H9 (cell line): ENCODE measurements at regions not wholly inside any gene's neighbourhood (a gene's known extent, or its start where the extent isn't known, plus 50 kb on each side); places are given as distances from the start of the nearest gene placed in this dataset.

Experiments
- DNase-seq: peaks from one replicate; pipeline ENCODE4 v3.0.0-alpha.2; 2017
- H2AFZ ChIP-seq: one replicate; pipeline ENCODE4 v1.6.1; 2013; ENCODE audit warnings: mild to moderate bottlenecking, low read length, control low read depth, moderate library complexity
- H2AK5ac ChIP-seq: 2 replicates; pipeline ENCODE4 v1.6.1; 2013; ENCODE audit warnings: low read length, control low read depth, mixed read lengths; ENCODE audit not compliant: insufficient read length
- H2BK120ac ChIP-seq: one replicate; pipeline ENCODE4 v1.6.1; 2013; ENCODE audit warnings: low read depth, mild to moderate bottlenecking, low read length, control low read depth, inconsistent platforms; ENCODE audit not compliant: poor library complexity, severe bottlenecking
- H2BK12ac ChIP-seq: 2 replicates; pipeline ENCODE4 v1.6.1; 2013; ENCODE audit warnings: low read length, control low read depth, mixed read lengths, low read depth; ENCODE audit not compliant: insufficient read length
- H2BK15ac ChIP-seq: 2 replicates; pipeline ENCODE4 v1.6.1; 2013; ENCODE audit warnings: low read depth, low read length, control low read depth
- H2BK20ac ChIP-seq: one replicate; pipeline ENCODE4 v1.6.1; 2013; ENCODE audit warnings: low read depth, mild to moderate bottlenecking, low read length, control low read depth, inconsistent platforms; ENCODE audit not compliant: poor library complexity, severe bottlenecking
- H2BK5ac ChIP-seq: 2 replicates; pipeline ENCODE4 v1.6.1; 2013; ENCODE audit warnings: low read length, control low read depth, mixed read lengths; ENCODE audit not compliant: insufficient read length
- H3K14ac ChIP-seq: 2 replicates; pipeline ENCODE4 v1.6.1; 2013; ENCODE audit warnings: low read length, control low read depth; ENCODE audit not compliant: insufficient read depth
- H3K18ac ChIP-seq: 2 replicates; pipeline ENCODE4 v1.6.1; 2013; ENCODE audit warnings: low read depth, mild to moderate bottlenecking, mixed read lengths, low read length, control low read depth; ENCODE audit not compliant: insufficient read length
- H3K23ac ChIP-seq: 2 replicates; pipeline ENCODE4 v1.6.1; 2013; ENCODE audit warnings: low read length, control low read depth, mixed read lengths, low read depth; ENCODE audit not compliant: insufficient read length
- H3K23me2 ChIP-seq: 2 replicates; pipeline ENCODE4 v1.6.1; 2013; ENCODE audit warnings: low read depth, mild to moderate bottlenecking, mixed read lengths, low read length, control low read depth; ENCODE audit not compliant: insufficient read length, poor library complexity, severe bottlenecking
- H3K27ac ChIP-seq: 2 replicates; pipeline ENCODE4 v1.5.1; 2013; ENCODE audit warnings: low read length, control low read depth, mixed read lengths, low read depth; ENCODE audit not compliant: insufficient read length
- H3K27me3 ChIP-seq: 2 replicates; pipeline ENCODE4 v1.6.1; 2013; ENCODE audit warnings: low read length, control low read depth, inconsistent platforms; ENCODE audit not compliant: insufficient read depth
- H3K4ac ChIP-seq: 2 replicates; pipeline ENCODE4 v1.6.1; 2013; ENCODE audit warnings: low read depth, mild to moderate bottlenecking, control low read depth, inconsistent platforms, low read length, moderate library complexity
- H3K4me1 ChIP-seq: 2 replicates; pipeline ENCODE4 v1.6.1; 2013; ENCODE audit warnings: low read length, control low read depth, inconsistent platforms; ENCODE audit not compliant: insufficient read depth
- H3K4me2 ChIP-seq: 2 replicates; pipeline ENCODE4 v1.6.1; 2013; ENCODE audit warnings: low read length, control low read depth, mixed read lengths; ENCODE audit not compliant: insufficient read length, insufficient read depth
- H3K56ac ChIP-seq: 2 replicates; pipeline ENCODE4 v1.6.1; 2013; ENCODE audit warnings: low read depth, mild to moderate bottlenecking, mixed read lengths, low read length, control low read depth; ENCODE audit not compliant: insufficient read length
- H3K79me1 ChIP-seq: 2 replicates; pipeline ENCODE4 v1.6.1; 2013; ENCODE audit warnings: low read depth, mild to moderate bottlenecking, moderate library complexity, low read length, control low read depth, inconsistent platforms; ENCODE audit not compliant: insufficient read depth, poor library complexity, severe bottlenecking
- H3K79me2 ChIP-seq: 2 replicates; pipeline ENCODE4 v1.6.1; 2013; ENCODE audit warnings: low read length, control low read depth, inconsistent platforms; ENCODE audit not compliant: insufficient read depth
- H3K9ac ChIP-seq: 2 replicates; pipeline ENCODE4 v1.6.1; 2013; ENCODE audit warnings: low read length, control low read depth, mixed read lengths; ENCODE audit not compliant: insufficient read length; ENCODE audit errors: extremely low read depth
- H3K9me3 ChIP-seq: one replicate; pipeline ENCODE4 v1.6.1; 2013; ENCODE audit warnings: low read depth, low read length, inconsistent platforms; ENCODE audit not compliant: control insufficient read depth
- H3T11ph ChIP-seq: one replicate; pipeline ENCODE4 v1.6.1; 2013; ENCODE audit warnings: mild to moderate bottlenecking, low read length, control low read depth, inconsistent platforms
- H4K20me1 ChIP-seq: one replicate; pipeline ENCODE4 v1.6.1; 2013; ENCODE audit not compliant: control insufficient read depth, insufficient read length, insufficient read depth
- H4K5ac ChIP-seq: 2 replicates; pipeline ENCODE4 v1.6.1; 2013; ENCODE audit warnings: low read depth, mild to moderate bottlenecking, mixed read lengths, low read length, control low read depth; ENCODE audit not compliant: insufficient read length
- H4K8ac ChIP-seq: replicated peaks from 2 replicates; pipeline ENCODE4 v1.6.1; 2013; ENCODE audit warnings: low read length, control low read depth, mixed read lengths, low read depth; ENCODE audit not compliant: insufficient read length
- H4K91ac ChIP-seq: 2 replicates; pipeline ENCODE4 v1.6.1; 2013; ENCODE audit warnings: low read depth, mild to moderate bottlenecking, moderate library complexity, mixed read lengths, low read length, control low read depth; ENCODE audit not compliant: insufficient read length
- H3K27ac Mint-ChIP-seq, 3 experiments: 2 replicates in 2 of 3; 3 replicates in 1 of 3; pipeline ENCODE4 v1.8.0; 2020 to 2021; ENCODE audit warnings: mixed read lengths in 3 of 3, mild to moderate bottlenecking in 1 of 3, moderate library complexity in 1 of 3
- H3K27me3 Mint-ChIP-seq: 2 replicates; pipeline ENCODE4 v1.8.0; 2021; ENCODE audit warnings: low read depth, mild to moderate bottlenecking, moderate library complexity, mixed read lengths
- H3K36me3 Mint-ChIP-seq, 3 experiments: 2 replicates in 2 of 3; 3 replicates in 1 of 3; pipeline ENCODE4 v1.8.0; 2020 to 2021; ENCODE audit warnings: low read depth in 3 of 3, mixed read lengths in 3 of 3; ENCODE audit not compliant: insufficient read depth in 1 of 3
- H3K4me1 Mint-ChIP-seq, 2 experiments: 2 replicates each; pipeline ENCODE4 v1.8.0; 2020; ENCODE audit warnings: mixed read lengths in 2 of 2
- H3K4me3 Mint-ChIP-seq, 2 experiments: 2 replicates in 1 of 2; 3 replicates in 1 of 2; pipeline ENCODE4 v1.8.0; 2020 to 2021; ENCODE audit warnings: mild to moderate bottlenecking in 2 of 2, mixed read lengths in 2 of 2, moderate library complexity in 1 of 2
- H3K9me3 Mint-ChIP-seq, 2 experiments: 2 replicates in 1 of 2; 3 replicates in 1 of 2; pipeline ENCODE4 v1.8.0; 2020; ENCODE audit warnings: mild to moderate bottlenecking in 2 of 2, mixed read lengths in 2 of 2, moderate library complexity in 1 of 2
- WGBS: extraction: QIAGEN DNeasy Blood & Tissue Kit; methylation state at CpG from one replicate; pipeline ENCODE4 v1.1.7; 2013; ENCODE audit warnings: missing lambda C conversion rate, low lambda C conversion rate, mixed read lengths; ENCODE audit not compliant: insufficient read length; ENCODE audit errors: extremely low coverage; 5-methylcytosine and 5-hydroxymethylcytosine counted together
- TF ChIP-seq, protein P1 (sequence below): fragments of 200-600 bp; sonication (generic); conservative IDR thresholded peaks from 3 replicates; pipeline ENCODE4 v1.8.0; 2021; ENCODE audit warnings: antibody characterized with exemption, mild to moderate bottlenecking

DNA sequence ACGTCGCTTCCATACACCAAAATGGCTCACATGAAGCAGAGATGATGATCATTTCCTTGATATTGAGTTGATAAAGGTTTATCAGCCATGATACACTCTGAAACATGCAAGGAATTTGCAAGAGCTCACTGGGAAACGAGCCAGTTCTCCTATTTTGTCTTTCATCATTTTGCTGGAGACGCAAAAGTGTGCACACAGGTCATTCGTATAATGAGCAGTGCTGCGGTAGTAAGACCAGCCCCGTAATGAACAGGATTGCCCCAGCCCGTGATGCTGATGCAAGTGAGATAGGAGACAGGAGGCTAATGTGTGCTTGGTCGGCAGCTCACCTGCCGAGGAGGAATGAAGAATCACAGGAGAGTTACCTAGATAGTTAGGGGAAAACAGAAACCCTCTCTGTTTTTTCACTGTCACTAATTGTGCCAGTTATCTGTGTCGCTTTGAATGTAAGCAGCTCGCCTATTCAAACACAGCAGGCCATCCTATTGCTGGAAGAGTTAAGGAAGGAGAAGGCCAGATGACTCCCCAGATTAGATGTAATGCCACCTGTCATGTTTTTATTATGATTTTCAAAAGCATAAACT lies 391.8 kb downstream of the SAMD5 start:
- Histone ChIP-seq H4K5ac (peak overlapping the region; percentile 42), H3K56ac (no peak overlapping the region), H4K20me1 (no peaks in the 10 kb centered on the region), H3K4me1 (no peaks in the 10 kb centered on the region), H4K8ac (peak overlapping the region; percentile 73), H3K18ac (no peak overlapping the region), H3K9ac (no peak overlapping the region), H3K23me2 (peaks cover 4% of the 10 kb centered on the region), H2BK120ac (no peak overlapping the region), H2BK12ac (no peak overlapping the region), H2AFZ (no peak overlapping the region), H3K79me1 (no peaks in the 10 kb centered on the region), H2AK5ac (no peak overlapping the region), H4K91ac (no peak overlapping the region), H3K27me3 (no peaks in the 10 kb centered on the region), H3K23ac (no peak overlapping the region), H3K4me2 (no peak overlapping the region), H2BK5ac (no peak overlapping the region), H3K9me3 (no peaks in the 10 kb centered on the region), H3K27ac (no peak overlapping the region), H3T11ph (no peak overlapping the region), H3K4ac (no peak overlapping the region), H2BK15ac (no peak overlapping the region), H3K79me2 (no peaks in the 10 kb centered on the region), H2BK20ac (no peak overlapping the region), H3K14ac (peak overlapping the region; percentile 46; the same call in 1 of the 2 replicates)
- TF ChIP-seq, protein P1, sequence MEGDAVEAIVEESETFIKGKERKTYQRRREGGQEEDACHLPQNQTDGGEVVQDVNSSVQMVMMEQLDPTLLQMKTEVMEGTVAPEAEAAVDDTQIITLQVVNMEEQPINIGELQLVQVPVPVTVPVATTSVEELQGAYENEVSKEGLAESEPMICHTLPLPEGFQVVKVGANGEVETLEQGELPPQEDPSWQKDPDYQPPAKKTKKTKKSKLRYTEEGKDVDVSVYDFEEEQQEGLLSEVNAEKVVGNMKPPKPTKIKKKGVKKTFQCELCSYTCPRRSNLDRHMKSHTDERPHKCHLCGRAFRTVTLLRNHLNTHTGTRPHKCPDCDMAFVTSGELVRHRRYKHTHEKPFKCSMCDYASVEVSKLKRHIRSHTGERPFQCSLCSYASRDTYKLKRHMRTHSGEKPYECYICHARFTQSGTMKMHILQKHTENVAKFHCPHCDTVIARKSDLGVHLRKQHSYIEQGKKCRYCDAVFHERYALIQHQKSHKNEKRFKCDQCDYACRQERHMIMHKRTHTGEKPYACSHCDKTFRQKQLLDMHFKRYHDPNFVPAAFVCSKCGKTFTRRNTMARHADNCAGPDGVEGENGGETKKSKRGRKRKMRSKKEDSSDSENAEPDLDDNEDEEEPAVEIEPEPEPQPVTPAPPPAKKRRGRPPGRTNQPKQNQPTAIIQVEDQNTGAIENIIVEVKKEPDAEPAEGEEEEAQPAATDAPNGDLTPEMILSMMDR: no peak
- Mint-ChIP-seq H3K27ac (peak overlapping the region in 1 of 3 experiments; percentile 17; a peak in 1 of 7 replicates), H3K4me1 (peaks cover 5 to 6% of the 10 kb centered on the region in 2 experiments), H3K9me3 (no peaks in the 10 kb centered on the region), H3K27me3 (no peaks in the 10 kb centered on the region), H3K4me3 (no peak overlapping the region), H3K36me3 (no peaks in the 10 kb centered on the region)
- no CpG with 5 or more reads among the region's 12 CpGs for WGBS
- DNase-seq: no peak
